Choroid plexus epithelial cell (primary cell): ENCODE measurements at regions not wholly inside any gene's neighbourhood (a gene's known extent, or its start where the extent isn't known, plus 50 kb on each side); places are given as distances from the start of the nearest gene placed in this dataset.
"Not testable (repeated sequence)": the region's sequence is repeated elsewhere in the genome, so short reads cannot be mapped to it uniquely, and the experiment has no call there.

Experiments
- DNase-seq: peaks from one replicate; pipeline ENCODE4 v3.0.0-alpha.2; 2010; ENCODE audit warnings: low read depth
- H3K4me3 ChIP-seq: 2 replicates; pipeline ENCODE4 v1.5.1; 2011; ENCODE audit warnings: low read depth, mild to moderate bottlenecking, control low read depth, low read length, moderate library complexity
- TF ChIP-seq, protein P1 (sequence below): conservative IDR thresholded peaks from 2 replicates; pipeline ENCODE4 v1.5.1; 2011; ENCODE audit warnings: low read depth, mild to moderate bottlenecking, control low read depth, inconsistent platforms, low read length, moderate library complexity

DNA sequence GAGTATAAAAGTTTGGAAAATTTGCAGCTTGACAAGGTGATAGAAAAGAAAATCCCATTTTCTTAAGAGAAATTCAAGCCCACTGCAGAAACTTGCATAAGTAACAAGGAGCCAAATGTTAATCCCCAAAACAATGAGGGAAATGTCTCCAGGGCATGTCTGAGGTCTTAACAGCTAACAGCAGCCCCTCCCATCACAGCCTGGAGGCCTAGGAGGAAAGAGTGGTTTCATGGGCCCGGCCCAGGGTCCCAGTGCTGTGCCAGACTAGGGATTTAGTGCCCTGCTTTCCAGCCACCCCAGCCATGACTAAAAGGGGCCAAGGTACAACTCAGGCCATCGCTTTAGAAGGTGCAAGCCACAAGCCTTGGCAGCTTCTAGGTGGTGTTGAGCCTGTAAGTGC is 123.7 kb upstream of the TRPC6 start:
- TF ChIP-seq, protein P1, sequence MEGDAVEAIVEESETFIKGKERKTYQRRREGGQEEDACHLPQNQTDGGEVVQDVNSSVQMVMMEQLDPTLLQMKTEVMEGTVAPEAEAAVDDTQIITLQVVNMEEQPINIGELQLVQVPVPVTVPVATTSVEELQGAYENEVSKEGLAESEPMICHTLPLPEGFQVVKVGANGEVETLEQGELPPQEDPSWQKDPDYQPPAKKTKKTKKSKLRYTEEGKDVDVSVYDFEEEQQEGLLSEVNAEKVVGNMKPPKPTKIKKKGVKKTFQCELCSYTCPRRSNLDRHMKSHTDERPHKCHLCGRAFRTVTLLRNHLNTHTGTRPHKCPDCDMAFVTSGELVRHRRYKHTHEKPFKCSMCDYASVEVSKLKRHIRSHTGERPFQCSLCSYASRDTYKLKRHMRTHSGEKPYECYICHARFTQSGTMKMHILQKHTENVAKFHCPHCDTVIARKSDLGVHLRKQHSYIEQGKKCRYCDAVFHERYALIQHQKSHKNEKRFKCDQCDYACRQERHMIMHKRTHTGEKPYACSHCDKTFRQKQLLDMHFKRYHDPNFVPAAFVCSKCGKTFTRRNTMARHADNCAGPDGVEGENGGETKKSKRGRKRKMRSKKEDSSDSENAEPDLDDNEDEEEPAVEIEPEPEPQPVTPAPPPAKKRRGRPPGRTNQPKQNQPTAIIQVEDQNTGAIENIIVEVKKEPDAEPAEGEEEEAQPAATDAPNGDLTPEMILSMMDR, result no peak
- no peak for DNase-seq
- no peak overlapping the region for H3K4me3 ChIP-seq

DNA sequence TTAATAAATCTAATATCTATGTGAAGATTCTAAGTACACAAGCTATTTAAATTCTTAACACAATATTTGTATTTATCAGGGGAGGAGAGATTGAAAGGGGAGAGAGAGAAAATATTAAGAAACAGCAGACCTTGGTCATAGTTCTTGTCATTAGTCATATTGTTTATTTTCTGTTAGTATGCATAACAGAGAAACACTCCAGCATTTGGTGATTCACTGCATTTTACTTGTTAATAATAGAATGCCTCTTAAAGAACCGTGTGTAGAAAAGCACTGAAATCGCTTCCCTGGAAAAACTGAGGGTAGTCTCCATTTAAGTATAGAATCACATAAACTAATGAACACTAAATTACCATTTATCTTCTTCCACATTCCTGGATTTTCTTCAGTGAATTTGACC is 122.7 kb upstream of the TRPC6 start:
- TF ChIP-seq, protein P1, result no peak

DNA sequence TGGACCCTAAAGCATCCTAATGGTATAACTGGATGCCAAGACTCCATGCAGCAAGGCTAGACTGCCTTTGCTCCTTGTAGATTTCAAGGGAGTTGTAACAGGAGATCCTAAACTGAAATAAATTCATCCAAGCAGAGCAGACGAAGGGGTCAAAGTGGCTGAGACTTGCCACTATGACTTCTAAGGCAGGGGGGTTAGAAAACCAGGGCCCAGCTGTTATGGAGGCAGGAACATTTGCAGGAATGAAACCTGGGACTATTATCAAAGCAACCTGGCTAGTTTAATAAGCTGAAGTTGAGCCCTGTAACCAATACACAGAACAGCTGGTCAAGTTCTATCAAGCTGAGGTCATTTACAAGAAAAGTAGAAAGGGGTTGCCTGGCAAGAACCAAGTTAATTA is 122.2 kb upstream of the TRPC6 start:
- DNase-seq, result no peak
- no peak overlapping the region for H3K4me3 ChIP-seq
- TF ChIP-seq, protein P1, result no peak

More for the DNA sequence above, 122.7 kb upstream of the TRPC6 start:
- no peak overlapping the region for H3K4me3 ChIP-seq
- DNase-seq, result peak; percentile 2

DNA sequence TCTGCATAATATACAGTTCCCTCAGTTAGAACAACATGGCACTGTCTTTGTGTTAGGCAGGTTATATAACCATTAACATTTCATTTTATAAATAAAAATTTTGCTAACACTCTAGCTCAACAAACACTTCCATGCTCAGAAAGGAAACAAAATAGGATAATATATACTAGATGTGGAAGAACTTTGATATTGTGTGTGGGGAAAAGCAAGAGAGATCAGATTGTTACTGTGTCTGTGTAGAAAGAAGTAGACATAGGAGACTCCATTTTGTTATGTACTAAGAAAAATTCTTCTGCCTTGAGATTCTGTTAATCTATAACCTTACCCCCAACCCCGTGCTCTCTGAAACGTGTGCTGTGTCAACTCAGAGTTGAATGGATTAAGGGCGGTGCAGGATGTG is 111.1 kb upstream of the TRPC6 start:
- not testable (repeated sequence) for H3K4me3 ChIP-seq, DNase-seq

DNA sequence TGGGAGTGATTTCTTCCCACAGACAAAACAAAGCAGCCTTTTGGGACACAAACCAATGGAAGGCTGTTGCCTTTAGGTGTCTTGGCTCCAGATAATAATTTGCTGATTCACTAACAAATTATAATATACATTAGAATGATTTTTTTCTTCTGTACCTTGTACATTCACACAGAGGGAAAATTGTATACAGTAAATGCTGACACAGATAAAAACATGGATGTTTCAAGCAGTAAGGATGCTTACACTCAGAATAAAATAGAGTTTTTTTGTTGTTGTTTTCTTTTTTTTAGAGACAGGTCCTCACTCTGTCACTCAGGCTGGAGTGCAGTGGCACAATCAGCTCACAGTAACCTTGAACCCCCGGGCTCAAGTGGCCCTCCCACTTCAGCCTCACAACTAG is 109.2 kb upstream of the TRPC6 start:
- TF ChIP-seq, protein P1, result no peak
- no peak for DNase-seq
- H3K4me3 ChIP-seq, result no peak overlapping the region

DNA sequence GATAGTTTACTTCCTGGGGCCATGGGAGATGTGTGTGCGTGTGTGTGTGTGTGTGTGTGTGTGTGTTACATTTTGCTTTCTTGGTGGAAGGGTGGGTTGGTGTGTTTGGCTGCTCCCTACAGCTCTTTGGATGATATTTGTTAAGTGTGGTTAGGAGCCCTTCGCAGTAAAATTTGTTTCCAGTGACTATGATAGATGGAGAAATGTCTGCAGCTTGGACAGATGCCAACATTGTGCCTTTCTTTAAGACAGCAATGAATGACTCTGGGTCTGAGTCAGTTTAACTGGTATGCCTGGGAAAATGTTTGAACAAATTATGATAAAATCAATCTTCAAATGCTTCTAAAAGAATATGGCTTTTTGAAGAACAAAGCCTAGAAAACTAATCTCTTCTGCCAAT is 102.7 kb upstream of the TRPC6 start:
- DNase-seq, result peak; percentile 54
- TF ChIP-seq, protein P1, result no peak
- H3K4me3 ChIP-seq, result no peak overlapping the region

DNA sequence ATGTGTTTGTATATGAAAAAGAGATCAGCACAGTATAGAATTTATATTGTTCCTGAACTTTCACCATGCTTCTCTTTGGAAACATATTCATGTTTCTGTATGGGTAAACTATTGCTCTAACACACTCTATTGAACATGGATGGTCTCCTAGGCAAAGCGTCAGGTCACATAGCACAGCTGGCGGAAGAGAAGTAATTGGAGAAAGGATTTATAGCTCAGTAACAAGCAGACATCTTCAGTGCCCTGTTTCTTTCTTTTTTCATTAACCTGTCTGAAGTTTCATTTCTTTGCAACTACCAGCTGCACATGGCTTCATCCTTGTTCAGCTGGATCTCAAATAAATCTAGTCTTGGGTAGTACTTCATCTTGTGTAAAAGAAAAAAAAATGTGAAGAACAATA is 84.4 kb upstream of the TRPC6 start:
- no peak for DNase-seq
- TF ChIP-seq, protein P1, result no peak
- H3K4me3 ChIP-seq, result no peak overlapping the region

DNA sequence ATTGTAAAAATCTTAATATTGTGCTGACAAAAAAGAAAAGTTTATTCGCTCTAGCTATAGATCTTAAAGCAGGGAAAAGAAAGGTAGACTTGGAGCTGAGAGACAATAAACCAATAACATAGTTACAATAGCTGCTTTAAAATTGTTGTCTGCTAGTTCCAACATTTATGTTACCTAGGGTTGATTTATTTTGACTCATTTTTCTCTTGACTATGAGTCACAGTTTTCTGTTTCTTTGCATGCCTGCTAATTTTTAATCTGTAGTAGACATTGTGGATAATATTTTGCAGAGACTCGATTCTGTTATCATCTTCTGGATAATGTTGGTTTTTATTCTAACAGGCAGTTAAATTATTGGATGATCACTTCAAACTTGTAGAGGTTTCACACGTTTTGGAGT is 83.1 kb upstream of the TRPC6 start:
- no peak overlapping the region for H3K4me3 ChIP-seq
- DNase-seq, result no peak
- TF ChIP-seq, protein P1, result no peak
